ENCODE measurements at regions not wholly inside any gene's neighbourhood (a gene's known extent, or its start where the extent isn't known, plus 50 kb on each side); places are given as distances from the start of the nearest gene placed in this dataset.

GRCh38 chr2:57397550-57398360, 648.9 kb upstream of the VRK2 start:
- H3K36me3 ChIP-seq: no peaks in the 10 kb centered on the region
- peaks cover 0 to 15% (median 0%) of the 10 kb centered on the region in 3 donors for H3K9me3 ChIP-seq
- no peaks in the 10 kb centered on the region for H3K4me1 ChIP-seq
- no peak overlapping the region for H3K4me3 ChIP-seq
- TF ChIP-seq POLR2AphosphoS5 (IDR thresholded peaks at IDR 0.05): no peak
- TF ChIP-seq CTCF (IDR thresholded peaks at IDR 0.05): no peak
- TF ChIP-seq EP300 (IDR thresholded peaks at IDR 0.05): no peak
- TF ChIP-seq POLR2A (IDR thresholded peaks at IDR 0.05): no peak
- H3K27me3 ChIP-seq: no peaks in the 10 kb centered on the region
- no peak overlapping the region for H3K27ac ChIP-seq
- no peak for ATAC-seq
- 85 to 100% methylated on average over 4 to 6 of the region's 20 CpGs for WGBS, 2 donors (ENCODE audit: low coverage in 1 of 2)

GRCh38 chr2:57399057-57399456, 647.5 kb upstream of the VRK2 start:
- Histone ChIP-seq H3K4me1 (no peaks in the 10 kb centered on the region), H3K4me3 (no peak overlapping the region), H3K36me3 (no peaks in the 10 kb centered on the region), H3K27me3 (no peaks in the 10 kb centered on the region), H3K9me3 (peaks cover 0 to 15% (median 0%) of the 10 kb centered on the region in 3 donors), H3K27ac (no peak overlapping the region)
- no peak for ATAC-seq
- WGBS, 2 donors (ENCODE audit: low coverage in 1 of 2): 50% methylated on average over 1 of the region's 5 CpGs; no CpG with 5 or more reads in 1 of the 2 donors
- TF ChIP-seq CTCF (IDR thresholded peaks at IDR 0.05) (no peak), EP300 (IDR thresholded peaks at IDR 0.05) (no peak), POLR2A (IDR thresholded peaks at IDR 0.05) (no peak), POLR2AphosphoS5 (IDR thresholded peaks at IDR 0.05) (no peak)

- no peak for TF ChIP-seq EP300 (IDR thresholded peaks at IDR 0.05)
- TF ChIP-seq POLR2A (IDR thresholded peaks at IDR 0.05): no peak
- no peak for TF ChIP-seq CTCF (IDR thresholded peaks at IDR 0.05)
- no peak for TF ChIP-seq POLR2AphosphoS5 (IDR thresholded peaks at IDR 0.05)
- H3K27me3 ChIP-seq: no peaks in the 10 kb centered on the region
- no peak for ATAC-seq
- WGBS, 2 donors (ENCODE audit: low coverage in 1 of 2): 64% methylated on average over 2 of the region's 2 CpGs
- H3K27ac ChIP-seq: no peak overlapping the region
- H3K9me3 ChIP-seq: peaks cover 0 to 15% (median 0%) of the 10 kb centered on the region in 3 donors
- H3K36me3 ChIP-seq: no peaks in the 10 kb centered on the region
- no peaks in the 10 kb centered on the region for H3K4me1 ChIP-seq
- no peak overlapping the region for H3K4me3 ChIP-seq
These were observed 644.5 kb upstream of the VRK2 start for GRCh38 chr2:57402096-57402495.

- H3K9me3 ChIP-seq: peaks cover 0 to 12% (median 0%) of the 10 kb centered on the region in 3 donors
- 43 to 45% methylated on average over 1 of the region's 1 CpG for WGBS, 2 donors (ENCODE audit: low coverage in 1 of 2)
- ATAC-seq: no peak
- TF ChIP-seq EP300 (IDR thresholded peaks at IDR 0.05): no peak
- TF ChIP-seq POLR2A (IDR thresholded peaks at IDR 0.05): no peak
- no peak for TF ChIP-seq CTCF (IDR thresholded peaks at IDR 0.05)
- TF ChIP-seq POLR2AphosphoS5 (IDR thresholded peaks at IDR 0.05): no peak
- H3K4me1 ChIP-seq: no peaks in the 10 kb centered on the region
- no peak overlapping the region for H3K27ac ChIP-seq
- no peak overlapping the region for H3K4me3 ChIP-seq
- no peaks in the 10 kb centered on the region for H3K27me3 ChIP-seq
- no peaks in the 10 kb centered on the region for H3K36me3 ChIP-seq
These were observed 643.9 kb upstream of the VRK2 start for GRCh38 chr2:57402755-57403154.

GRCh38 chr2:57407772-57408201, 638.8 kb upstream of the VRK2 start:
- no peak for ATAC-seq
- no CpG with 5 or more reads among the region's 1 CpG for WGBS, 2 donors (ENCODE audit: low coverage in 1 of 2)
- H3K9me3 ChIP-seq: peaks cover 0 to 11% (median 0%) of the 10 kb centered on the region in 3 donors
- no peak overlapping the region for H3K27ac ChIP-seq
- no peaks in the 10 kb centered on the region for H3K36me3 ChIP-seq
- H3K27me3 ChIP-seq: no peaks in the 10 kb centered on the region
- TF ChIP-seq POLR2A (IDR thresholded peaks at IDR 0.05) (no peak), CTCF (IDR thresholded peaks at IDR 0.05) (no peak), EP300 (IDR thresholded peaks at IDR 0.05) (no peak), POLR2AphosphoS5 (IDR thresholded peaks at IDR 0.05) (no peak)
- no peaks in the 10 kb centered on the region for H3K4me1 ChIP-seq
- H3K4me3 ChIP-seq: no peak overlapping the region
